Nephron (organoid): ENCODE measurements at regions not wholly inside any gene's neighbourhood (a gene's known extent, or its start where the extent isn't known, plus 50 kb on each side); places are given as distances from the start of the nearest gene placed in this dataset.

Experiments
- H3K27ac Mint-ChIP-seq, 3 experiments: 2 replicates each; pipeline ENCODE4 v1.8.0; 2020; ENCODE audit warnings: mixed read lengths in 3 of 3, mild to moderate bottlenecking in 2 of 3, moderate library complexity in 1 of 3
- H3K27me3 Mint-ChIP-seq: 2 replicates; pipeline ENCODE4 v1.8.0; 2021; ENCODE audit warnings: low read depth, mild to moderate bottlenecking, moderate library complexity, mixed read lengths
- H3K36me3 Mint-ChIP-seq: 2 replicates; pipeline ENCODE4 v1.8.0; 2020; ENCODE audit warnings: low read depth, mixed read lengths
- H3K4me1 Mint-ChIP-seq: 2 replicates; pipeline ENCODE4 v1.8.0; 2020; ENCODE audit warnings: mixed read lengths
- H3K4me3 Mint-ChIP-seq, 3 experiments: 2 replicates each; pipeline ENCODE4 v1.8.0; 2020; ENCODE audit warnings: mild to moderate bottlenecking in 3 of 3, mixed read lengths in 3 of 3, moderate library complexity in 2 of 3
- H3K9me3 Mint-ChIP-seq: 2 replicates; pipeline ENCODE4 v1.8.0; 2020; ENCODE audit warnings: mixed read lengths
- TF ChIP-seq, protein P1 (sequence below), 3 experiments: fragments of 200-600 bp; sonication (generic); IDR thresholded peaks; one replicate each; pipeline ENCODE4 v1.5.0; 2021; ENCODE audit warnings: antibody characterized with exemption in 3 of 3; ENCODE audit not compliant: unreplicated experiment in 3 of 3

DNA sequence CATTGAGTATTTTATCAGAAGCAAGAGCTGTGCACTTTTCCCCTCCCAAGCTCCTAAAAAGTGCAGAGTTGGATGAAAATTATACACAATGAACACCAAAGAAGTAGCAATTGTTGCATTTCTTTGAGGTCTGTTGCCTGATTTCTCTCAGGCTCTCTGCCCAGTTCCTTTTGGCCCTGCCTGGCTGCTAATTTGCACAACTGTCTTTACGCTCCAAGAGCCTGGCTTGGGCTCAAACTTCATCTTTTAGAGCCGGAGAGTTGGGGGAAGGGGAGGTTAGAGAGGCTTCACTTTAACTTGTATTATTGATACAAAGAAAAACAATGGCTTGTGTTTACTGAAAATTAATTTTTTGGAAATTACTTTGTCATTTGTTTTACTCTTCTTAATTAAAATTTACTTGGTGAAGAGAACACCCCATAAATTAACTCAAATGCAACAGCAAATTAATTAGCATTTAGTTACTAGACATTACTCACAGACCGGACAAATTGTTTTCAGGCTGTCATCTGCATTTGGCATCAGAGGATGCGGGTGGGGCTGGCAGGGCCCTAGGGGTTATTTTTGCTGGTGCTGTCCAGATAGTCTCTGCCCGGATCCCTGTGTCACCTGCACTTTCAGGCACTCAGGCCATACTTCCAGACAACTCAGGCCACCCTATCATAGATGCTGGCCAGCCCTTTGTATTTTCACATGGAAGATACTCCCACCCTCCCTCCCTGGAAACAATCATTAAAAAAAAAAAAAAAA lies 407.3 kb downstream of the NXPE2 start:
- Mint-ChIP-seq H3K27ac (peak overlapping the region in 2 of 3 experiments; percentile 62 to 65), H3K4me3 (no peak overlapping the region), H3K9me3 (no peaks in the 10 kb centered on the region), H3K36me3 (no peaks in the 10 kb centered on the region), H3K27me3 (peaks cover 38% of the 10 kb centered on the region), H3K4me1 (peaks cover 23% of the 10 kb centered on the region)
- TF ChIP-seq, protein P1, sequence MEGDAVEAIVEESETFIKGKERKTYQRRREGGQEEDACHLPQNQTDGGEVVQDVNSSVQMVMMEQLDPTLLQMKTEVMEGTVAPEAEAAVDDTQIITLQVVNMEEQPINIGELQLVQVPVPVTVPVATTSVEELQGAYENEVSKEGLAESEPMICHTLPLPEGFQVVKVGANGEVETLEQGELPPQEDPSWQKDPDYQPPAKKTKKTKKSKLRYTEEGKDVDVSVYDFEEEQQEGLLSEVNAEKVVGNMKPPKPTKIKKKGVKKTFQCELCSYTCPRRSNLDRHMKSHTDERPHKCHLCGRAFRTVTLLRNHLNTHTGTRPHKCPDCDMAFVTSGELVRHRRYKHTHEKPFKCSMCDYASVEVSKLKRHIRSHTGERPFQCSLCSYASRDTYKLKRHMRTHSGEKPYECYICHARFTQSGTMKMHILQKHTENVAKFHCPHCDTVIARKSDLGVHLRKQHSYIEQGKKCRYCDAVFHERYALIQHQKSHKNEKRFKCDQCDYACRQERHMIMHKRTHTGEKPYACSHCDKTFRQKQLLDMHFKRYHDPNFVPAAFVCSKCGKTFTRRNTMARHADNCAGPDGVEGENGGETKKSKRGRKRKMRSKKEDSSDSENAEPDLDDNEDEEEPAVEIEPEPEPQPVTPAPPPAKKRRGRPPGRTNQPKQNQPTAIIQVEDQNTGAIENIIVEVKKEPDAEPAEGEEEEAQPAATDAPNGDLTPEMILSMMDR (IDR thresholded peaks at IDR 0.05; ENCODE audit: unreplicated experiment in 3 of 3) = no peak

DNA sequence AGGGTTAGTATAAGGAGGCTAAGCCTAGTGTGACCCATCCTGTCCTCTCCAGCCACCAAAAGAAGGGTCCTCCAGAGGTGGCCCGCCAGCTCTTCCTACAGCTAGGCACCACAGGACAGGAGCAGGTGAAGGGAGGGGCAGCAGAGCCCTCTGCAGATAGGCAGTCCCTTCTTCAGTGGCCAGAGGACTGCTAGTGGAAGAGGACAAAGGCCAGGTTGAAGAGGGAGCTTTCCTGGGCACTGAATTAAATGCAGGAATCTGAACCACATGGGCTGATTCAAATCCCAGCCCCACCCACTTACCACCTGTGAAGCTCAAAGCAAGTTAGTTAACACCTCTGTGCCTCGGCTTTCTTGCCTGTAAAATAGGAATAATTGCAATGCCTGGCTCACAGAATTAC lies 409.5 kb downstream of the NXPE2 start:
- H3K36me3 Mint-ChIP-seq = no peaks in the 10 kb centered on the region
- H3K27ac Mint-ChIP-seq = no peak overlapping the region
- H3K27me3 Mint-ChIP-seq = peaks cover 23% of the 10 kb centered on the region
- no peaks in the 10 kb centered on the region for H3K9me3 Mint-ChIP-seq
- TF ChIP-seq, protein P1 (IDR thresholded peaks at IDR 0.05; ENCODE audit: unreplicated experiment in 3 of 3) = no peak
- H3K4me1 Mint-ChIP-seq = peaks cover 23% of the 10 kb centered on the region
- H3K4me3 Mint-ChIP-seq = no peak overlapping the region

DNA sequence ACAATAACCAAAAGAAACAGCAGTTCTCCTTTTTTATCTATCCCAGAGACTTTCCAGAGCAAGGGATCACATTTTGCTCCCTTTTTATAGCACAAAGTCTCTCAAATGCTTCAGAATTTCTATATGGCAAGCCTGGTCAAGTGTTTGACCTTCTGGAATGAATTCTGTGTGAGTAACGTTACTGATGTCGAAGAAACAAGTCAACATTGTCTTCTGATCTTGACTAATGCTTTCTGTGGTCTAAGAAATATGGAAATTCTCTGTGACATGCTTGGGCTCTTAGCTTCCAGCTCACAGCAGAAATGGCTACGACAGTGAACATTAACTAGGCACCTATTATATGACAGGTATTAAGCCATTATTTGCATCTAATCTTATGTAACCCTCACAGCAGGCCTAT lies 411.7 kb downstream of the CADM1 start:
- H3K27ac Mint-ChIP-seq = no peak overlapping the region
- peaks cover 4% of the 10 kb centered on the region for H3K4me1 Mint-ChIP-seq
- H3K27me3 Mint-ChIP-seq = peaks cover 8% of the 10 kb centered on the region
- TF ChIP-seq, protein P1 (IDR thresholded peaks at IDR 0.05; ENCODE audit: unreplicated experiment in 3 of 3) = no peak
- H3K9me3 Mint-ChIP-seq = no peaks in the 10 kb centered on the region
- H3K36me3 Mint-ChIP-seq = no peaks in the 10 kb centered on the region
- H3K4me3 Mint-ChIP-seq = no peak overlapping the region

DNA sequence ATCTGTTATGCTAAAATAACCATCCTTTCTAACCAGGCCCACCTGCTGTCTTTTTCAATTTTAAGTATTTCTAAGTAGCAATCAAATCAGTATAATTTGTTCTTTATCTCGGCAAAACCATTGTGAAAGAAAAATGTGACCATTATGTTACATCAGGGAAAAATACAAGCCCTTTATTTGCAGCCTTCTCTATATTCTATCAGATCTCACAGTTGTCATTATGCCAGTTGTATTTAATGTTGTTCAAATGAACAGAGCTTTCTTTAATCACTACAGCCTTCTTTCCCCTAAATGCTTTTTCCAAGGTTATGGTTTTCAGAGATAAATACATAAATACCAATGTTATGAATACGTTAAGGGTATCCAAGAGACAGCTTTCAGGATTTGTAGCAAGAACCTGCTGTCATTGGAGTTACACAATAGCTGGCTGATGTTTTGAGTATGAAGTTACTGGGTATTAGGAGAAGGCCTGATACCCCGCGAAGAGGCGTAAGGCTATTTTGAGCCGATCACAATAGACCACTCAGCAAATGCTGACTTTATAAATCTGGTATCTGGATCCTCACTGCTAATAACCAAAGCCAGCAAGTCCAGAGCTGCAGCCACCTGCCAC lies 406.3 kb downstream of the CADM1 start:
- Mint-ChIP-seq H3K4me1 (peaks cover 5% of the 10 kb centered on the region), H3K4me3 (no peak overlapping the region), H3K9me3 (no peaks in the 10 kb centered on the region), H3K27me3 (peaks cover 4% of the 10 kb centered on the region), H3K36me3 (no peaks in the 10 kb centered on the region), H3K27ac (no peak overlapping the region)
- TF ChIP-seq, protein P1 (IDR thresholded peaks at IDR 0.05; ENCODE audit: unreplicated experiment in 3 of 3) = no peak

DNA sequence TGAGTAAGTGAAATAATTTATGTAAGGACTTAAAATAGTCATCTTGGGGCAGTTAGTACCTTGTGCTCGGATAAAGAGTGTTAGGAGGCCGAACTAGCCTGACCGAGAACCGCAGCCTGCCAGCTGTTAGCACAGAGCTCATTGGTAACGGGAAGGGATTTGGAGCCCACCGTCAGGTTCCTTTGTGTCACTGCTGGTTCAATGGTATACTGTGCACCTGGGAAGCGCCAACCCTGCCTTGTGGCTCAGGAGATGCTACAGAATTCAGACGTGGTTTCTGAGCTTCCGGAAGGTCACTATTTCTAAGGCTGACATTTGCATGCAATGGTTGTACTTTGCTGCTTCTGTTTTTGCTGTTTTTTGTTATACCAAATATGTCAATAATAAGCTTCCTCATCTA lies 403.5 kb downstream of the CADM1 start:
- TF ChIP-seq, protein P1 (IDR thresholded peaks at IDR 0.05; ENCODE audit: unreplicated experiment in 3 of 3) = no peak
- Mint-ChIP-seq H3K27me3 (peaks cover 4% of the 10 kb centered on the region), H3K27ac (no peak overlapping the region), H3K36me3 (no peaks in the 10 kb centered on the region), H3K4me3 (no peak overlapping the region), H3K9me3 (no peaks in the 10 kb centered on the region), H3K4me1 (peaks cover 5% of the 10 kb centered on the region)

DNA sequence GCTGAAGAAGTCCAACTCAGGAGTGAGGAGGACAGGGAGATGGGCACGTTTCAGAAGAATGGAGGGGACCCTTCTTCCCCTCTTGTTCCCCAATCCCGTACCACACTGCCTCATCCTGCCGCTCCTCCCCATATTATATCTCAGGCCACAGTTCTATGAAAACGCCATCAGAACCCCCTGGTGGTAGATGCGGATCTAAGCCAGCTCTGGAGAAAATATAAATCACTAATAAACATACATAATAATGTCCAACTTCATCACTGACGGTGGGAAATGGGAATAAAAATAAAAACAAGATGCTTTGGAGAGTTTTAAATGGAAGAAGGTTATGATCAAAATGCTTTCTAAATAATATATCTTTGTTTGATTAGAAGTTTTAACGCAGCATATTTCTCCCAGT lies 400.3 kb downstream of the CADM1 start:
- Mint-ChIP-seq H3K36me3 (no peaks in the 10 kb centered on the region), H3K4me1 (no peaks in the 10 kb centered on the region), H3K27me3 (peaks cover 4% of the 10 kb centered on the region), H3K4me3 (no peak overlapping the region), H3K27ac (no peak overlapping the region), H3K9me3 (no peaks in the 10 kb centered on the region)
- TF ChIP-seq, protein P1 (IDR thresholded peaks at IDR 0.05; ENCODE audit: unreplicated experiment in 3 of 3) = peak in 1 of 3 experiments; percentile 16
